GM04503 (cell line): ENCODE measurements at regions not wholly inside any gene's neighbourhood (a gene's known extent, or its start where the extent isn't known, plus 50 kb on each side); places are given as distances from the start of the nearest gene placed in this dataset.
A peak's percentile ranks its signal among the peaks of the same experiment; 100 is the strongest.

ENCODE experiments used
- DNase-seq: peaks from one replicate; pipeline ENCODE4 v3.0.0-alpha.2; 2012; ENCODE audit warnings: low read depth

- DNase-seq = no peak
Observed at GRCh38 chr10:78186572-78186971, 152.9 kb downstream of the RPS24 start.

DNA sequence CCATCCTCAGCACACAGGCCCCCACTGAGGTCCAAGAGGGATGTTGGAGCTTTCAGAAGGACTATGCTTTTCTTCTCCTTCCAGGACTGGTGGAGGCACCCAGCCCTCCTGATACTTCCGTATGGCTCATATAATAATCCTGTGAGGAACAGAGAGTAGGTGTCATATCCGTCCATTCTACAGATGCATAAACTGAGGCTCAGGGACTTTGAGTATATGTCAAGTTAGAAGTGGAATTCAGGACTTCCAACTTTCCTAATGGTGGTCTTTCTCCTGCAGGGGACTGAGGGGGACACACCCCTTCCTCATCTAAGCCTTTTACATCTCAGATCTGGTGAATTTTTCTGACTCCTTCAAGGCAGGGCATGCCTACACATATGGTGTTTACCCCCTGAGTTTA lies 153.7 kb downstream of the RPS24 start:
- DNase-seq = no peak

DNA sequence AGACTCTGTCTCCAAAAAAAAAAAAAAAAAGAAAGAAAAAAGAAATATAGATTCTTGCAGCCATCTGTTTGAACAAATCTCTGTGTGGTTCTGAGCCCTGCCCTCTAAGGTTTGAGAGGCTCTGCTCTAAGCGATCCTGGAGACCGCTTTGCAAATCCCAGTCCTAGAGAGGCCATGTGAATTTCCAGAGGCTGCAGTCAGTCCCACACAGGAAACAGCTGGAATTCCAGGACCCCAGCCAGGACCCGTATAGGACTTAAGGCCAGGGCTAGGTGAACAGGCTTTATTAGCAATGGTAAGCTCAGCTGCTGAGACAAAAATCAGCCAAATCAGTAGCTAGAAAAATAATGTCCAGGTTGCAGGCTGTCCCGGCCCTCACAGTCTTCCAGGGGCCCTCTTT lies 154.8 kb downstream of the RPS24 start:
- no peak for DNase-seq

GRCh38 chr10:78190051-78190825 lies 156.6 kb downstream of the RPS24 start:
- no peak for DNase-seq

GRCh38 chr10:78191301-78191700 lies 157.6 kb downstream of the RPS24 start:
- DNase-seq = no peak

GRCh38 chr10:78193189-78193588 lies 159.5 kb downstream of the RPS24 start:
- no peak for DNase-seq

DNA sequence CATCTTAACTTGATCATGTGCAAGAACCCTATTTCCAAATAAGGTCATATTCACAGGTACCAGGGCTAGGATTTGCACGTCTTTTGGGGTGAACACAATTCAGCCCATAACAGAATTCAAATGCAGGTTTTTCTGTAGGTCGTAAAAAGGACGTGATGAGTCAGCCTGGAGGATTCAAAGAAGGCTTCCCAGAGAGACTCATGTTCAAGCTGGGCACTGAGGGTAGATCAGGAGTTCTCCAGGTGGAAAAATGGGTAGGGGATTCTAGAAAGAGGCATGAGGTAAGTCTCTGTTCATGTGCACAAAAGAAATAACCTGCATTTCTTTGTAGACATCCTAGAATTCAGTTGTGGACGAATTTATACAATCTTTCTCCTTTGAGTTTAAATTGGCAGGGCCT lies 160.4 kb downstream of the RPS24 start:
- no peak for DNase-seq

GRCh38 chr10:78194539-78195402 lies 161.1 kb downstream of the RPS24 start:
- no peak for DNase-seq

- DNase-seq = no peak
Observed at GRCh38 chr10:78196396-78196795, 162.7 kb downstream of the RPS24 start.

- peak; percentile 45 for DNase-seq
Observed at GRCh38 chr10:78196964-78197363, 163.3 kb downstream of the RPS24 start.

GRCh38 chr10:78197628-78198272 lies 164.1 kb downstream of the RPS24 start:
- DNase-seq = no peak

- DNase-seq = no peak
Observed at GRCh38 chr10:78199005-78199725, 165.5 kb downstream of the RPS24 start.

- DNase-seq = no peak
Observed at GRCh38 chr10:78199759-78200158, 166.1 kb downstream of the RPS24 start.

DNA sequence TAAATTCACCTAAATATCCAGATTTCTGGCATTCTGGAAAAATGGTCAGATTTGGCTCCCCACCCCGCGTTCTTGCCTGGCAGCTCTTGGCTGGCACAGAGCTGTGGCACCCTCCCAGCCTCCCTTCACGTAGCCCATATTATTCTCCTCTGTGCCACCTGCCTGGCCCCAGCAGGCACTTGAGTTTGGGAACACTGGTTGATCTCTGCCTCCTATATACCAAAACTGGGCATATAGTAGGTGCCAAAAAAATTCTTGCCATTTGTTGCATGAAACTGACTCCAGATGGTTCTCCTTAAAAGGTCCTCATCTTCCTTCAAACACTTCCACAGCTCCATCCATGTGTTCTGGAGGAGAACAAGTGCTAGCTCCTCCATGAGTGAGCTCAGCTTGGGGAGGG lies 167.0 kb downstream of the RPS24 start:
- DNase-seq = no peak

DNA sequence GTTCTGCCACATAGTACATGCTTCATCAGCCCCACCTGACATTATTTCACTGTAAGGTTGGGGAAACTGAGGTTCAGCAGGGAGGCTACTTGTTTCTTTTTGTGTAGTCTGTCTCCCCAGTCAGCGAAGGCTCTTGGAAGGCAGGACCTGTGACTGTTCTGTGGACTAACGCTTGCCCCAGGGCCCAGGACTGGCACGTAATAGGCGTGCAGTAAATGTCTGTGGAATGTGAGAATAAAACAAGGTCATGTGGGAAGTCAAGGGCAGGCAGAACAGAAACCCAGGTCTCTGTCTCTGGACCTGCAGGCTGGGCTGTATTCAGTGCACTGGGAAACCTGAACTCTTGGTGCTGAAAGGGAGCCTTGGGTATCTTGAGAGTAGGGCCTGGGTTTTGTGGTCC lies 168.7 kb downstream of the RPS24 start:
- DNase-seq = no peak

GRCh38 chr10:78203915-78204818 lies 170.5 kb downstream of the RPS24 start:
- peak; percentile 32 for DNase-seq

DNA sequence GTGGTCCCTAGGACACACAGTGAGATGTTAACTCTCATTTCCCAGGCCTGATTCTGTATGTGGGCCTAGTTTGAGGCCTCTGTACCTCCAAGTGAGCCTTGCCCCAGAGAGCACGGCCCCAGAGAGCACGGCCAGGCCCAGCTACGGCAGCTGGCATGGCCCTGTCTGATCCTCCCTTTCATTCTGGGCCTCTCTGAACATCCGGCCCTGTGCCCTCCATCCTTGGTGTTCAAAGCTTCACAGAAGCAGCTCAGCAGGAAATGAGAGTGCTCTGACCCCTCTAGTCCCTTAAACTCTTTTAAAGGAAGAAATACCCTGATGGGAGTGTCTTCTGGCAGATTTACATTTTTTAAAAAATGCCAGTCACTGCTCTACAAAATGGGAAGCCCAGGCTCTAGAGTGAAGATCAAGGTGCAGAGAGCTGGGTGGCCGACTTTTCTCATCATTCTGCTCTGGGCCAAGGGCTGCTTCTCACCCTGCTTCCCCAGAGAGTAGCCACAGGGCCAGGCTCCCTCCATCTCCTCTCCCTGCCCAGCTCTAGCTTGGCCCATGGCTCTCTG lies 171.9 kb downstream of the RPS24 start:
- DNase-seq = no peak

DNA sequence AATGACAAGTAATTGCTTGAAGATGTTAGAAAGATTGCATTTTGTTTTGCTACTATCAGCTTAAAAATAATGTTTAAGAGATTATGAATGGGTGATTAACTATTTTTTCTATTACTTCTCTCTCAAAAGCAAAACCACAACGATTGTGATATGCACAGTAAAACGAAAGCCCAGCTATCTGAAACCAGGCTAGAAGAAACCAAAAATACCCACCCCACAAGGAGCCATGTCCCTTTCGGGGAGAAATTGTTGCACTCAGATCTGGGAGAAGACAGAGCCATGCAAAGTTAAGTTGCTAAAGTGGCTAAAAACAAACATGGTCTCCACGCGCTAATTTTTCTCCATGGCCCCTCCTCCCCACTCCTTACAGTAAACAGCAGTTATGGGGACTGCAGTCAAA lies 173.6 kb downstream of the RPS24 start:
- no peak for DNase-seq

DNA sequence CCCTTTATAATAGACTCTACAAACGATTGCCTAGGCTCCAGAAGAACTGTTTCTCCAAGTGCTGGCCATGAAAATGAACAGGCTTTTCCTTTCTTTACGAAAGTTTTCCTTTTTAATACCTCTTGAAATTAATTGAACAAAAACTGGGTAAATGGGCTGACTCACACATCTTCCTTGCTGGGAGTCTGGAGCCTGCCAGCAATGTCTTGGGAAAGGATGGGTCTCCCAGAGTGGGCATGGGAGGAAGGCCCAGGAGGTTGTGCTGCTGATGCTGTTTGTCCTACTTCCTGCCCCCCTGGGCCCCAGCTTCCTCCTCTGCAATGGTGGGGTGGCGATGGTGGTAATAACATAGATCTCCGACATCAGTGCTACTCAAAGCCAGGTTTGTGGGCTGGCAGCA lies 174.1 kb downstream of the RPS24 start:
- DNase-seq = no peak

GRCh38 chr10:78209970-78210369 lies 176.3 kb downstream of the RPS24 start:
- DNase-seq = no peak

DNA sequence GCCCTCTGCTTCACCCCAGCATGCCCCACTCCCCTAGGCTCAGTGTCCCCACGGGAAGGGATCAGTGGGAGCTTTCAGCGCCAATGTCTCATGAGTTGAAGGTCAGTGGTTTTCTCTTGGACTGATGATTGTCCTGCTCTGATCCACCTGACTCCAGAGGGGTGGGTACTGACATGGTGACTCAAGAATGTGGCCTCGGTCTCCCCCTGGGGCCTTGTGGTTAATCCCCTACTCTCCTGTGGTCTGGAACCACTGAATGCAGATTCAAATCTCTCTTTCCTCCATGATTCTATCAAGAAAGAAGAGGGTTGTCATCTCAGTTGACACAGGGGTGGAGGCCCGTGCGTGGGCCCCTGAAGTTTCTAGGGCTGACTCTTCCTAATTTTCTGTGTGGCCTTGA lies 176.9 kb downstream of the RPS24 start:
- DNase-seq = no peak
